Epithelial cell of proximal tubule (primary cell): ENCODE measurements at regions not wholly inside any gene's neighbourhood (a gene's known extent, or its start where the extent isn't known, plus 50 kb on each side); places are given as distances from the start of the nearest gene placed in this dataset.

Experiments used
- DNase-seq: peaks from one replicate; pipeline ENCODE4 v3.0.0-alpha.2; 2011; ENCODE audit warnings: low read depth
- H3K4me3 ChIP-seq: 2 replicates; pipeline ENCODE4 v1.5.1; 2011; ENCODE audit warnings: low read depth, mild to moderate bottlenecking, low read length
- TF ChIP-seq, protein P1 (sequence below): conservative IDR thresholded peaks from 2 replicates; pipeline ENCODE4 v1.5.1; 2012; ENCODE audit warnings: low read depth, mild to moderate bottlenecking, low read length

DNA sequence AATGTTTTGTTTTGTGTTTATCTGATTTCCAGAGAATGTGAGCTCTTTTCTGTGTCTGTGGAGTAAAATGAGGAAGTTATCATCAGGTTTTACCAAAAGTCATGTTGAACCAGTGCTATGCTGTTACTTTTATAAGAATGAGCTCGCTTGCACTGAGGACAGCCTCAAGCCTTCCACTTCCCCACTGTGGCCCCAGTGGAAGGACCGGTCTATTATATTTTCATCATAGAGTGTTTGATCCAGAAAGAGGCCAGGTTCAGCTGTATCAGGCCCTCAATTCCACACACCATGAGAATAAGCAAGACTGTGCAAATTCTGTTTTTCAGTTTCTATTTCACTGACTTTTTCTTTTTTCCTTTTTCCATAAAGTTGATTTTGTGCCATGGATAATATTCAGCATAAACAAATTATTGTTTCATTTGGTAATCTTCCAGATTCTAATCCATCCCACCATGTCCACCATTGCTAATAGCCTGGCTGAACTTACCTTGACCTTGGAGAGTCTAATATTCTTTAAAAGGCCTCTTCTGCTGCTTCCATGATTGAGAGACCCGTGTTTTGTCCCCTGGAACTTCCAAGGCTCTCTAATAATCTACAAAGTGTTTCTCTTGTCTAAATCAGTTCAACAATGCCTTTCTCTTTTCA lies 286.2 kb downstream of the THBS2 start:
- TF ChIP-seq, protein P1, sequence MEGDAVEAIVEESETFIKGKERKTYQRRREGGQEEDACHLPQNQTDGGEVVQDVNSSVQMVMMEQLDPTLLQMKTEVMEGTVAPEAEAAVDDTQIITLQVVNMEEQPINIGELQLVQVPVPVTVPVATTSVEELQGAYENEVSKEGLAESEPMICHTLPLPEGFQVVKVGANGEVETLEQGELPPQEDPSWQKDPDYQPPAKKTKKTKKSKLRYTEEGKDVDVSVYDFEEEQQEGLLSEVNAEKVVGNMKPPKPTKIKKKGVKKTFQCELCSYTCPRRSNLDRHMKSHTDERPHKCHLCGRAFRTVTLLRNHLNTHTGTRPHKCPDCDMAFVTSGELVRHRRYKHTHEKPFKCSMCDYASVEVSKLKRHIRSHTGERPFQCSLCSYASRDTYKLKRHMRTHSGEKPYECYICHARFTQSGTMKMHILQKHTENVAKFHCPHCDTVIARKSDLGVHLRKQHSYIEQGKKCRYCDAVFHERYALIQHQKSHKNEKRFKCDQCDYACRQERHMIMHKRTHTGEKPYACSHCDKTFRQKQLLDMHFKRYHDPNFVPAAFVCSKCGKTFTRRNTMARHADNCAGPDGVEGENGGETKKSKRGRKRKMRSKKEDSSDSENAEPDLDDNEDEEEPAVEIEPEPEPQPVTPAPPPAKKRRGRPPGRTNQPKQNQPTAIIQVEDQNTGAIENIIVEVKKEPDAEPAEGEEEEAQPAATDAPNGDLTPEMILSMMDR: no peak
- no peak for DNase-seq
- H3K4me3 ChIP-seq: no peak overlapping the region

DNA sequence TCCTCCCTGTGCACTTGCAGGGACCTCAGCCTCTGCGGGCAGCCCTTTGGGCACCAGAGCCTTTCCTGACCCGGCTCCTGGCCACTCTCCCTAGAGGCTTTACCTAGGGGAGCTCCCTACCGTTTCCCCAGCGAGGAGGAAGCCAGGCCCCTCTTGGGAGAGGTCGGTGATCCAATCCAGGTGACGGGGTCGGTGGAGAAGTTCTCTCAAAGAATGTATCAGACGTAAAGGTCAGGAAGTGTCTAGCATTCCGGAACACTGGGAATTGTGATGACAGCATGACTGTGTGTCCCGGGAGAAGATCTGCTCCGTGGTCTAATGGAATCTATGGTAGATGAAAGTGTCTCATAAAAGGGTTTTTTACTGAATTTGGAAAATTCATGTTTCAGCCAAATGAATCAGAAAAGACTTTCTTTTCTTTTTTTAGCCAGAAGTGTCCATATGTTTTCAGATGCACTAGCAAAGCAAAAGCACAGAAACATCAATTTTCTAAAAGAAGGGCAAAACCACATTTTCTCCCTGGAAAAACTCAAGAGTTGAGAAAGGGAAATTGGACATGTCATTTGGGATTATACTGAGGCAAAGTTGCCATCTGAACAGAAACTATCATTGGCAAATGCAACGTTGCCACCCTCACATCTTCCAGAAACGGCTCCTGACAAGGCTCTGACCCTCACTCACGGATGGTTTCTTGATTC lies 289.4 kb downstream of the THBS2 start:
- H3K4me3 ChIP-seq: no peak overlapping the region
- TF ChIP-seq, protein P1: no peak
- DNase-seq: no peak

DNA sequence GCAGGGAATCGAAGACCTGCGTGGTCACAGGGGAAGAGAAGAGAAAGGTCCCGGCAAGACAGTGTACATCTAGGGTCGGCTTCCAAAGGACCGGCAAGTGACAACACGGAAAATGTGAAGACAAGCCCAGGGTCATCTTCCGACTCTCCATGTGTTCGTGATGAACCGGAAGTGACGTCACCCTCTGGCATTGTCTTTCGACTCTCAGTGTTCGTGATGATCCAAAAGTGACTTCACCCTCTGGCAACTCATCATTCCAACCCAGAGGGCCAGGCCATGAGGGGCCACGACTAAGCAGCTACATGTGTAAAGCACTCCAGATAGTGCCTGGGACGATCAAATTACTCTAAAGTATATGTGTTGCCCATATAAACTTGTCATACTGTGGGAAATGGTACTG lies 290.8 kb downstream of the THBS2 start:
- no peak overlapping the region for H3K4me3 ChIP-seq
- TF ChIP-seq, protein P1: no peak
- DNase-seq: no peak

DNA sequence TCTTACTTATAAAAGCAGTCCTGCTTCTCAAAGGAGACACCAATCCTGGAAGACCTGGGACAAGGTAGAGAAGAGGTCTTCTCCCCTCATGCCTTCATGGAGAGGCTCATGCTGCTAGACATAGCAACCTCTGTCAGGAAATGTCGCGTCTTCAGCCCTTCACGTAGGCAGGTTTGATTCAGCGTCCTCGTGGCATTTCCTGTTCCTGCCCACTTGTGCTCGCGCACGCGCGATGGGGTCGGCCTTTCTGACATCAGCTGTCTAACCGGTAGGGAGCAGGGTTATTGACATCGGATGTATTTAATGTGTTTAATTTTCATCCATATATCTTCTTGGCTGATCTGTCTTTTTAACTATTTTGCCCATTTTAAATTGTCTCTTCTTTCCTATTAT lies 292.4 kb downstream of the THBS2 start:
- DNase-seq: no peak
- no peak overlapping the region for H3K4me3 ChIP-seq
- TF ChIP-seq, protein P1: no peak

DNA sequence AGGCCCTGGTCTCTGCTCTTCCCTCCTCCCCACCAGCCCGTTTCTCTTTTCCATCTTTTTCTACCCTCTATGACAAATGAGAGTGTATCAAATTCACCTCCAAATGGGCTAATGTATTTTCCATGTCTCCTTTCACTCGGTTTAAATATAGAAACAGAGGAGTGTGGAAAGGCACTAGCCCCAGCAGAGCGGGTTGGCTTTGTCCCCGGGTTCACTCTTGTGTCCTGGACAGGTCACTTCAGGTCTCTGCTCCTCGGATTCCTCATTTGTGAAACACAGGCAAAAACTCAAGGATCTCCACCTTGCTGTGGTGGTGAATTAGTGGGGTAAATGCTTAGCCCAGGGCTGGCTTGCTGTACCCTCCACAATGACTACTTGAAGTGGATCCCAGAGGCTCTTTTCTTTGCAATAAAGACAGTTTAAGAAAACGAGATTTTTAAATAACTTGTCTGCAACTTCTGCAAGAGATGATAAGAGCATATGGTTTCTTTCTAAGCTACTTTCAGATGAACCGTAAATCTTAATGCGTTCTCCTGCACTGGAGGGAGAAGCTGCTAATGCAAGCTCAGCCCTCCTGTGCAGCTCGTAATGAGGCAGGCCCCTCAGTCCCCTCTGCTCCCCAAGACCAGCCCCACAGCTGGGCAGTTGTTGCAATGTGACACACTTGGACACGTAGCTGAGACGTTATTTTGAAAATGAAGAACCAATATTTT lies 292.9 kb downstream of the THBS2 start:
- TF ChIP-seq, protein P1: no peak
- no peak overlapping the region for H3K4me3 ChIP-seq
- DNase-seq: no peak

DNA sequence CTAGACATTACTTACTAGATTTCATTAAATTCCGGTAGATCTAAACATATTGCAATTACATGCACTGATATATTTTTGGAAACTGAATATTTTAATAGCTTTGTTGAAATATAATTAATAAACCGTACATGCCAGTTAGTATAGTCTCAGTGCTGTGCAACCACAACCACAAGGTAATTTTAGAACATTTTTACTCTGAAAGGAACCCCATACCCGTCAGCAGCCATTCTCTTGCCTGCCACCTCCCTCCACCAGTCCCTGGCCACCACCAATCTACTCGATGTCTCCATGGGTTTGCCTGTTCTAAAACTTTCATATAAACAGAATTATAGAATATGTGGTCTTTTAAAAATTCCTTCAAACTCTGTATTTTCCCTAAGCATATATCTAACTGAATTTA lies 293.9 kb downstream of the THBS2 start:
- TF ChIP-seq, protein P1: no peak
- DNase-seq: no peak
- no peak overlapping the region for H3K4me3 ChIP-seq
